Kasumi-1 (cell line): ENCODE measurements at regions not wholly inside any gene's neighbourhood (a gene's known extent, or its start where the extent isn't known, plus 50 kb on each side); places are given as distances from the start of the nearest gene placed in this dataset.

Experiments used
- DNase-seq, 2 experiments: peaks; one replicate each; lab custom pipeline; 2025; lab: John Stamatoyannopoulos, UW

GRCh38 chr10:71069909-71070666 lies 142.3 kb upstream of the UNC5B start:
- no peak for DNase-seq

- DNase-seq, result no peak
These were observed 141.6 kb upstream of the UNC5B start for GRCh38 chr10:71070741-71071140.

GRCh38 chr10:71072131-71072822 lies 140.1 kb upstream of the UNC5B start:
- DNase-seq, result no peak

GRCh38 chr10:71072823-71073210 lies 139.6 kb upstream of the UNC5B start:
- DNase-seq, result no peak

DNA sequence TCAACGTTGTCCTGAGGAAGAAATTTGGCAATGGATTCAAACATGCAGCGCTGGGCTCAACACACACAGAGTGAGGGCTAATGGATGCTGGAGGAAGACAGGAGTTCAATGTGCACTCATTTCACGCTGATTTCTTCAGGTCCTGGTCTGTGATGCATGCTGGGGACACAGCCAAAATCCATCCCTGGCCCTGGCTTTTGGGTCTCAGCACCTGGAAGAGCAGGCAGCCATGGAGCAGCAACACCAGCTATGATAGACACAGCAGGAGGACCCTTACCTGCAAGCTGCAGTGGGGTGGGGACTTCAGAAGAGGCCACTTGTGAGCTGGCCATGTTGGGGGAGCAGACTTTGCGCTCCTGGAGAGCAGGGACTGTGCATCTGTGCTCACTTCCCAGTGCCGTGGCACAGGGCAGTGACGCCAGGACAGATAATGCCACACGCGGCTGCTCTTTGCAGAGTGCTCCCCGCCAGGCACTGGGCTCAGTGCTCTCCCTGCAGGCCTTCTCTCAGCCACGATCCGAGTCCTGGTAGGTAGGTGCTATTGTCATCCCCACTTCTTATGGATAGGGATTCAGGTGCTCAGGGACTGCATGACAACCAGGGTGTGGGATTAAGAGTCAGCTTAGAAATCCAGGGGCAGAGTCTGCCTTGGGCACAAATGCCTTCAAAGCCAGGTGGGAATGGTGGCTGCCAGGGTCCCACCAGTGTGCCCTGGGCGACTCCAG lies 138.8 kb upstream of the UNC5B start:
- no peak for DNase-seq

GRCh38 chr10:71074176-71074755 lies 138.1 kb upstream of the UNC5B start:
- DNase-seq, result no peak

DNA sequence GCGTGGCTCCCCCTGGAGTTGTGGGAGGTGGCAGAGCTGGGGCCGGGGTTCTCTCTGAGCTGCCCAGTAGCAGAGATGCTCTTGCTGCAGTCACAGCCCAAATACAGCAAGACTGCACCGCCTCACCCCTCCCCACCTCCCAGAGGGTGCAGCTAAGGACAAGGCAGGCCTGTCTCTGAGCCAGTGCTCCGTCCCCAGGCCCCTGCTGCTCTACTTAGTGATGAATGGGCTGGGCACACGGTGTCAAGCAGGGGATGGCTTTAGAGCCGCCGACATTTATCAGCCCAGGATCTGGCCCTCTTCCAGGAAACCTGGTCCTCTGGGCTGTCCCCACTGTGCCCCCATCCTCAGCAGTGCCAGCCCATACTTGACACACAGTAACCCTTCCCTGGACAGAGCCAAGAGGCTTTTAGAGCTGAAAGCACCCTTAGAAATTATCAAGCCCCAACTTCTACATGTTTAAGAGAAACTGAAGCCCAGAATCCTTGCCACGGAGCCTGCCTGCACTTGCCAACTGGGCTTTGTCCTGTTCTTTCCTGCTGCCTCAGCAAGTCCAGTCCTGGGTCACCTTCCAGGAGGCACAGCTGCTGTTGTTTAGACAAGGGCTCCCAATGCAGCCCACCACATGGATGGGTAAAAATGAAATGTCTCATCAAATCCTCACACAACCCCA lies 137.1 kb upstream of the UNC5B start:
- no peak for DNase-seq

DNA sequence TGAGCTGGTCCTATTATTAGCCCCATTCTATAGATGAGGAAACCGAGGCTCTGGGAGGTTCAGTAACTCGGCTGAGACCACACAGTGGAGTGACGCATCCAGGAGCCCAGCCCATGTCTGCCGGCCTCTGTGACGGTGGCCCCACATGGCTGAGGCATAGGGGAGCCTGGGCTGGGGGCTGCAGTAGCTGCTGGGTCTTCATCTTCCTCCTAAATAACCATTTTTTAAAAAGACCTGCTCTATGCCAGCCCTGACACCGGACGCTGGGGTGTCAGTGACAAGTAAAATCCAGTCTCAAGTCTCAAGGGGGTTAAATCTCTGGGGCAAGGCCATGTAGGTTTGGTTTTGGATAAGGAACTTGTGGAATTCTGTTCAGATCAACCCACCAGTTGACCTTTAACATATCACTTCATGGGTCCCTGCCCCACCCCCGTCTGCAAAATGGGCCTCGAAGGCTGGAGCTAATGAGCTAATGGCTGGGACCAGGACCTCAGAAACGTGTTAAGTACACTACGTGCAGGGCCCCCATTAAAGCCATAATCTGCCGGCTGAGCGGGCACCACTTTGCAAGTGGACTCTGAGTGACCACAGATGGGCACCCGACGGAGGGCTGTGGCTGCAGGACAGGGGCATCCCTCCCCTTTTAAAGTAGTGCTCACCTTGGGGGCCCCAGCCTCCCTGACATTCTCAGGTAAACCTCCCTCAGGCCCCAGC lies 136.5 kb upstream of the UNC5B start:
- no peak for DNase-seq

GRCh38 chr10:71076473-71077142 lies 135.8 kb upstream of the UNC5B start:
- DNase-seq, result no peak

DNA sequence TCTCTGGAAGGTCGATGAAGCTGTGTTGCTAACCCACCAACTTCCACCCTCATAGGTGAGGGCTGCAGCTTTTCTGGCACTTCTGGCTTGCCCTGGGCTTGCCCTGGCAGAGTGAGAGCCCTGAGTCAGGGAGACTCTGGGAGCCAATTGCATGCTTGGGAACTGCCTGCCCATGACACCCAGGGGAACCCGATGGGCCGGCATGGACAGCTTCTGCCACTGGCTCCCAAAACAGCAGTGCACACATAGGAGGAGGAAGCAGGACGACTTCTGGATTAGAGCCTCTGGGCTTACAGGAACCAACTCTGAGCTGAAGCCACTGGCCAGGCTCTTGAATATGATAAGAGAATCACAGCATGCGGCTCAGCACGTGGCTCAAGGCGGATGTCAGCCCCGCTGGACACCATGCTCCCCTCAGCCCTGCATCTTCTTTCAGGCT lies 135.2 kb upstream of the UNC5B start:
- DNase-seq, result no peak

- DNase-seq, result no peak
These were observed 134.4 kb upstream of the UNC5B start for GRCh38 chr10:71077796-71078453.

DNA sequence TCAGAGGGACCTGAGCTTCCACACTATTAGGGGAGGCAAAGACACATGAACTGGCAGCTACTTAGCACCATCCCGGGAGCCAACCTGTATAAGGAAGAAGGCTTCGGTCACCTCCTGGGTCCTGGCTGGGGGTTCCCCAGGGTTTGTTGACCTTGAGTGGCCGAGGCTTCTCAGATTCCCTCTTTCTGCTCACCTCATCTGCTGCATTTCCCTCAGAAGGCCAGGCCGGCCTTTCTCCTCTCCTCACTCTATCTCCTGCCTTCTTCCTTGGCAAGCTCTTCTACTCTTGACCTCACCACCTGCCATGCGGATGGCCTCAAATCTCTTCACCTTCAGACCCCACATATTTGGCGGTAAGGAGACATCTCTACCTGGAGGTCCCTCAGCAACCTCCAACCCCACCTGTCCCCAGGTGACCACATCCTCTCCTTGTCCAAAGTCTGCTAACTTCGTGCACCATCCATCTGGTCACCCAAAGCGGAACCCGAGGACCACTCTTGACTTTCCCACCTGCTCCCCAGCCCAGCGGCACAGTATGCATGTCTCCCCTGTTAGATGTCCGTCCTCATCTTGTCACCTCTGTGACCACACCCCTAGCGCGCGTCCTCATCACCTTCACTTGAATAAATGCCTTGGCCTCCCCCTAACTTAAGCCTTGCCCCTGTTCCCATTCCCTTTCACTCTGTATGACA lies 133.8 kb upstream of the UNC5B start:
- DNase-seq, result no peak

DNA sequence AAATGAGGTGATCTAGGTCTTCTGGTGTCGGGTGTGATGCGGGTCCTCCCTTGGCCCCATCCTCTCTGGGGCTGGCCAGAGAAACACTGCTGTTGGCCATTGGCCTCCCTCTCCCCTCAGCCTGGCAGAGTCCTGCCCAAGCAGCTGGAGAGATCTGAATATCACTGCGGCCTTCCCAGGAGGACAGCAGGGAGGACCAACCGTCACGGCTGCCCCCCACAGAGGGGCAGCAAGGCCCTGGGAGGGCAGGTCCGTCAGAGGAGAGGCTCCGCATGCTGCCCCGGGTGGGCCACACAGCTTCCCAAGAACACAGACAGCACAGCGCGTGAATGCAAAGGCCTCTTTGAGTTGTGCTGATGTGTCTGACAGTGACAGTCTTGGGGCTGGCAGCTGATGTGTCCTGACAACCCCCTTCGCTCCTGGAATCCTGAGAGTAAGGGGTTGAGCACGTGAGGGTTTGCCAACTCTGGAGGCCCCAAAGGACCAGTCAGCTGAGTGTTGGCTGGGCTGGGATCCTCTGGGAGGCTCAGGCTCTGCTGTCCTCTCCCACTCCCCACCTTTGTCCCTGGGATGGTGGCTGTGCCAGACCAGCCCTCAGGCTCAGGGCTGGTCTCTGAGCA lies 132.5 kb upstream of the UNC5B start:
- DNase-seq, result no peak

- DNase-seq, result no peak
These were observed 131.8 kb upstream of the UNC5B start for GRCh38 chr10:71080381-71081228.

DNA sequence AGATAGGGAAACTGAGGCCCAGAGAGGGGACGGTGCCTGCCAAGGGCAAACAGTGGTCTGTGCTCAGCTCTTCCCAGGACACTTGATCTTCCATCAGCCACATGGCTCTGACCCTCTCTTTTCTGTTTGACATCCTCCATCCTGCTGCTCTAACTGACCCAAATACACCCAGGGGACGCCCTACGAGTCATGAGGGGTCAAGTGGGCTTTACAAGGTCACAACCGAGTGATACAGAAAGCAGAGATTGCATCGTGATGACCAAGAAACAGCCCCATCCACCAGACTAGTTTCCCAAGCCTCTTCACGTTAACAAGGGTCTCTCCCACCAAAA lies 131.2 kb upstream of the UNC5B start:
- no peak for DNase-seq

GRCh38 chr10:71081912-71082311 lies 130.5 kb upstream of the UNC5B start:
- DNase-seq, result no peak

- DNase-seq, result no peak
These were observed 129.2 kb upstream of the UNC5B start for GRCh38 chr10:71082960-71083715.

GRCh38 chr10:71083716-71083975 lies 128.7 kb upstream of the UNC5B start:
- DNase-seq, result no peak
